Stimulated activated CD4-positive, alpha-beta T cell treated with anti-CD3 and anti-CD28 coated beads, TNF-alpha, amount 100 ng/mL, for 24 hours (primary cell): ENCODE measurements at regions not wholly inside any gene's neighbourhood (a gene's known extent, or its start where the extent isn't known, plus 50 kb on each side); places are given as distances from the start of the nearest gene placed in this dataset.
"Not testable (repeated sequence)": the region's sequence is repeated elsewhere in the genome, so short reads cannot be mapped to it uniquely, and the experiment has no call there.

Experiments used
- DNase-seq, 3 experiments: peaks; one replicate each; pipeline ENCODE4 v3.0.0-alpha.2; 2020; ENCODE audit warnings: low read depth in 3 of 3

DNA sequence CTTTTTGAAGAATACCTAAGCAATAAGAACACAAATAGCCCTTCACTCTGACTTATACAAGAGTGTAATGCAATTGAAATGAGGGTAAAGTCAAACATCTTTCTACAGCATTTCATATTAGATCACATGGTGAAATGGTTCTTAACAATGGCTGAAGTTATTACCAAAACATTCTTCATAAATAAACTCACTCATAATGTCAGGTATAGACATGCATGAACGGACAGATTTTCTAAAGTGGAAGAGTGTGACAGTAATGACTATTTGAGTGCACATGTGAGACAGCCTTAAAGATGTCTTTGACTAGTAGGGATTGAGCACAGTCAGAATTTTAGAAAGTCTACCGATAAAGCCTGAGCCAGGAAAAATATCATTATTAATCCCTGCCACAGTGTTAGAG is 471.0 kb downstream of the ZPLD1 start:
- DNase-seq = no peak

DNA sequence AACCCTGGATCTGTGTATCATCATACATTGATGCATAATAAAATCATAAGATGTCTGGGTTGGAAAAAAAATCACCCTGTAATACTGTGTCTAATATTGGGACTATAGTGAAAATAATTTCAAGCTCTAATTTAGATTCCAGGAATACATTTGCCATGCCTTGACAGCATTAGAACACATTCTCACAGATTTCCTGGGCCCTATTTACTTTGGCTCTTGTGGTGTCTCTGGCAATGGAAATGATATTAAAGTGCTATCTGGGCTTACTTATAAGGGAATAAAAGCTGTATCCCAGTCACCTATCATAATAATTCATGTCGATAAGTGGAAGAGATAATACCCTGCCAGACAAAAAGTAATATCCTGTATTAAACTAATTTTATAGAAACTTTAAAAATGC is 472.0 kb downstream of the ZPLD1 start:
- DNase-seq = no peak

GRCh38 chr3:102909904-102910303 is 475.1 kb downstream of the ZPLD1 start:
- DNase-seq = no peak

GRCh38 chr3:102916532-102916931 is 481.7 kb downstream of the ZPLD1 start:
- no peak for DNase-seq

DNA sequence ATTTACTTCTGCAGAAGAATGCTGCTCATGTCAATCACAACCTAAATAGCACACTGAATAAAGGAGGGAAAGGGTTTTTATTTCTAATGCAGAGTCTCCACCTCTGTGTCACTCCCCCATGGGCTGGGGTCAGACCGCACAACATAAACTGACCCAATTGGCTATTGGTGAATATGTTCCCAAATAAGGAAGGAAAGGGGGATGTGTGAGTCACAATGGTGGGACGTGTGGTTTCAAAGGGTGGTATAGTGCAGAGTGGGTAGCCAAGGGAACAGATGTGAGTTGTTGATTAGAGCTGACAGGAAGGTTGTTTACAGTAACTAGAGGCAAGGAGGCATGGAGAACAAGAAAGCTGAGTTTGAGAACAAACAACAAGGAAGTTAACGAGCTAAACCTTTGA is 491.8 kb downstream of the ZPLD1 start:
- no peak for DNase-seq

GRCh38 chr3:102933377-102933776 is 498.6 kb downstream of the ZPLD1 start:
- DNase-seq = no peak

DNA sequence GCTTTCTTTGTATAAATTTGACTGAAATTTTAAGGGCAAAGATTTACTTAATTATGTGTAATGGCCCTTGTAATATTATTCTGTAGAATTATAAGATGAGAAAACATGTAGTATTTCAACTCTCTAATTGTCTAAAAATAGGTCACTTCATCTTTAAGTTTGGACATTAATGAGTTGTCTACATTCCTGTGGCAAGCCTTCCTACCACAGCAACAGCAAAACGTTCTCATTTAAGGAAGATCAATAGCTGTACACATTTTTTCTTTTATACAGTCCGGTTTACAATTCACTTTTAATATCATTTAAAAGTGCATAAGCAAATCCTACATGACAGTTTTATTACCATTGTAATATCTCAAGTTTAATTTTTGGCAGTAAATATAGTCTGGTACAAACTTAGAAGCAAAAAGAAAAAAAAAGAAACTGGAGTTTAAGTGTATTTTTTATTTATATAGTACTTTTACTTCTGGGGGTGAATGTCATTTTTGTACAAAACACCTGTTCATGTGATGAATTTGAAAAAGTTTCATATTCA is 501.8 kb downstream of the ZPLD1 start:
- no peak for DNase-seq

DNA sequence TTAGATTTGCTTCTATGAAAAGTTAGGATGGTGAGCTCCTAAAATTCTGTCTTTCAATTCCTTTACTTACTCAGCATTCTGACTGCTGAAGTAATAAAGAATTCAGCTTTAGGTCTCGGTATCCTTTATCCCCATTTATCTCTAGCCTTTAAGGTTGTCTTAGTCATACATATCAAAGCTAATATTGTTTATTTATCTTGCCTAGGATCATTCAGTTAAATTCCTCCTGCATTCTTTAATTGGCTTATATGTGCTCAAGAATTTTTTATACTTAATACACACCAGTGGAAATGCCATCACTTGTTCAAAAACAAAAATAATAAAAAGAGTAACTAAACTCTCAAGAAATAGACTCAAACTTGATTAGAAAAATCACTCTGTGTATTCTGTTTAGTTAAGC is 507.0 kb downstream of the ZPLD1 start:
- DNase-seq = no peak

- not testable (repeated sequence) for DNase-seq
These were observed 511.6 kb downstream of the ZPLD1 start for GRCh38 chr3:102946445-102946844.

DNA sequence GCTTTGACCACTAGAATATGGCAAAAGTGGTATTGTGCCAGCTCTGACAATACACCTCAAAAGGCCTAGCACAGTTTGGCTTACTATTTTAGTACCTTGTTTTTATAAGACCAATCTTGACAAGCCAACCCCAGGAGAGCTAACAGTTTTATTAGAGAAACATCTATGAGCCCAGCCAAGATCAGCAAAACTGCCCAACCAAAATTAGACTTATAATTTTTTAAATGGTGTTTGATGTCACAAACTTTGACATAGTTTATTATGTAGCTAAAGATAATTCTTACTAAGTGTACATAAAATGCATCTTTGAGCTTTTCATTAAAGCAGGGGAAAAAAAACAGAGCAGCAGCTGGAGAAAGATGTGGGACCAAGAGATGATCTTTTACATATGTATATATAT is 537.5 kb downstream of the ZPLD1 start:
- DNase-seq = no peak

DNA sequence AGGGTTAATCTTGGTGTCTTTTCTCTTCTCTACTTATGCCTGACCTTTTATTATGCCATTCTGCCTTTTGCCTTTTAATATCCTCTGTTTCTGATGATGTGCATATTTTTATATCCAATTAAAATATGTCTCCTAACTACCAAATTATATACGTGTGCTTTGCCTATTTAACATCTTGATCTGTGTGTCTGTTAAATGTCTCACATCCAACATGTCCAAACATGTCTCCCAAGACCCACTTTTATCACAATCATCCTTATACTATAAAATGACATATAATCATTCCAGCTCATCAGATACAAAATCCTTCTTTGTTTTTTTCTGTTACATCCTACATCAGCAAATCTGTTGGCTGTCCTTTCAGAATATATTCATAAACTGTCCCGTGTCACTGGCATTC is 539.5 kb downstream of the ZPLD1 start:
- no peak for DNase-seq

DNA sequence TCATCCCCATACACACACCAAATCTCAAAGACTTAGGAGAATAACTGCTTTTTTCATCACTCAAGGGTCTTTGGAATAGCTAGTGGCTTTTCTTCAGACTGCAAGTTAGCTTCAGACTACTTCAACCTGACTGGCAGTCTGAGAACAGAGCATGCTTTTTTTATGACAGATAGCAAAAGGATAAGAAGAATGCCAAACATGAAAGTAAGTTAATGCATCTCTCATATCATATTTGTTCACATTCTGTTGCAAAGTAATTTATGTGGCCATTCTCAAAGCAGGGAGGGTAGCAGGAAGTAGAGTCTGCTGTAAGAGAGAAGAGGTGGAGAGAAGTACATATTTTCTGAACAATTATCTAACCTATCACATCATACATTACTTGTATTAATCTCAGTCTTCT is 544.4 kb downstream of the ZPLD1 start:
- no peak for DNase-seq

- no peak for DNase-seq
These were observed 545.0 kb downstream of the ZPLD1 start for GRCh38 chr3:102979682-102980354.

- no peak for DNase-seq
These were observed 545.5 kb downstream of the ZPLD1 start for GRCh38 chr3:102980355-102980696.

DNA sequence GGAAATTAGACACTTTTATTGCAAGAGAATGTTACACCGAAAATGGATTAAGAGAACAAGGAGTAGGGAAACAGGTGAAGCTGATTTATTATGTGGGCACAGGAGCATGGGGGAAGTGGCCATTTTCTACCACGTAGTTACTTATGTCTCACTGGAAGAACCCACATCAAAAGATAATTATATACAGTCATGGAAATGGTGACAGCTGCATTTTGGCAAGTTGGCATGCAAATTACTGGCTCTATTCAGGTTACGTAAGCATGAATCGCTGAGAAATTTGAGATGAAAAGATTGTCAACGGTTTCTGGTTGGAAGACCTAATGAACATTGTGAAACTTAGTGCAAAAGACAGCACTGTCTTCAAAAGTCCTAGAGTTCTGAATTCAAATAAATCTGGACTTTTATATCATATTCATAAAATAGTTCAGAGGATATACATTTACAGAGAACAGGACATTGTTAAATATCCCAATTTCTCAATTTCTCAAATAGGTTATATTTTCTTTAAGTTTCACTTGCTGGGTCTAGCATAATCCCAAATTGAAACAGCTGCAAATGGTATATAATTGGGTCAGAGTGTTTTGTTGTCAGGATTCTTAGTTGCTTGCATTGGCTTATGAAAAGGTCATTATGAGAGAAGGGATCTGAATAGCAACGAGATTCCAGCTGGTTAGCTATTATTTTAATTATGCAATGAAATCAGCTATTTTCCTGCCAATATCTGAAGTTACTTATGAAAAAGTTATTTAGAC is 567.8 kb downstream of the ZPLD1 start:
- DNase-seq = no peak

GRCh38 chr3:103006526-103007183 is 571.8 kb downstream of the ZPLD1 start:
- no peak for DNase-seq

GRCh38 chr3:103009609-103010008 is 574.8 kb downstream of the ZPLD1 start:
- no peak for DNase-seq

GRCh38 chr3:103025880-103026279 is 591.1 kb downstream of the ZPLD1 start:
- no peak for DNase-seq

DNA sequence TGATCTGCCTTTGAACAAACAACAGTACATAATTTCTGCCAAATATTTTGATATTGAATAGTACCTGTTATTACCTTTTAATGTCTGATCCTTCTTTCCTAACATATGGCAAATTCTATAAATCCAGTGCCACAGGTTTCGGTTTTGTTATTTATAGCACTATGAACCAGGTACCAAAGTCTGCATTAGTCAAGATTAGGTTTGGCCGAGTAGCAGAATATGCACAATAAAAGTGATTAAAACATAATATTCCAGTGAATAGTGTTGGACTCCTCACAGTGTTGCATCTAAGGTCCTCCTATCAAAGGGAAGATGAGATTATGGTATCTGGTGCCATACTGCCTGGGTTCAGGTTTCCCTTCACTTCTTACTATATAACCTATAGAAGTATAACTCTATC is 599.0 kb downstream of the ZPLD1 start:
- no peak for DNase-seq

GRCh38 chr3:103047640-103048039 is 612.8 kb downstream of the ZPLD1 start:
- no peak for DNase-seq

DNA sequence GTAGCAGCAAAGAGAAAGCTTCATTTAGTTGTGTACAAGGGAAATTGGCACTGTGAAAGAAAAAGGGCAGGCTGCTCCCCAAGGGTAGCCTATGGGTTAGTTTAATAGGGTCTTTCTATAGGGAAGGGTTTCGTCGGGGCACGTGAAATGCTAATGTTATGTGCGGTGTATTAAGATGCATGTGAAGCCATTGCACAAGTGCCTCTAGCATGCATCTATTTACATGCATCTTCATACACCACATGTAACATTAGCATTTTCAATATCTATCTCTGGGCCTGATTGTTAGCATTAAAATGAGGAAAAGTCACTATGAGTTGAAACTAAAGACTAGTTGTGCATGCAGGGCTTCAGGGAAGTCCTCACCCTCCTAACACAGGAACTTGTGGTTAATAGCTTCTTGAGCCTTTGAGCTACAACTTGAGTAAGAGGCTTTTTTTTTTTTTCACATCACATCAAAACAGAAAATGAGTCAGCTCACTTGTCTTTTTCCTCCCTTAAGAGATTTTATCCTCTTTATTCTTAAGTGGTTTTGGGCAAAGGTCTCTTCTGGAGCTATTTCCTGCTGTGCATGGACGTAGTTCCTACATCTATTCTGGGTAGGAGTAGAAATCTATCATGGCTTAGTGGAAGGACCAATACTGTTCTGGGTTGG is 613.4 kb downstream of the ZPLD1 start:
- DNase-seq = no peak

GRCh38 chr3:103052236-103052830 is 617.5 kb downstream of the ZPLD1 start:
- no peak for DNase-seq
